SK-N-SH (cell line): ENCODE measurements at regions not wholly inside any gene's neighbourhood (a gene's known extent, or its start where the extent isn't known, plus 50 kb on each side); places are given as distances from the start of the nearest gene placed in this dataset.

Experiments
- CTCF ChIA-PET: fragments of 300-600, 350-600 bp; formaldehyde crosslinking; extraction: SDS; loops from one replicate; lab custom pipeline; 2021; lab: Yijun Ruan, JAX
- POLR2A ChIA-PET: fragments of 350-600 bp; sonication (Branson Sonifier 250); formaldehyde crosslinking; extraction: SDS; loops from one replicate; lab custom pipeline; 2020; ENCODE audit warnings: antibody characterized with exemption, inconsistent platforms; lab: Yijun Ruan, JAX
- DNase-seq: peaks from one replicate; pipeline ENCODE4 v3.0.0; 2012
- H2AFZ ChIP-seq: fragments of 200-600 bp; sonication (generic); 2 replicates; pipeline ENCODE4 v1.8.1; 2016; ENCODE audit warnings: antibody characterized with exemption, mild to moderate bottlenecking, low read depth
- H3F3A ChIP-seq: fragments of 200-600 bp; sonication (generic); replicated peaks from 2 replicates; pipeline ENCODE3; 2016; ENCODE audit warnings: antibody characterized with exemption, mild to moderate bottlenecking; ENCODE audit not compliant: insufficient read depth
- H3K27ac ChIP-seq, 2 experiments: fragments of 200-500 bp in 1 of 2; fragments of 200-600 bp in 1 of 2; sonication (Bioruptor generic) in 1 of 2; sonication (generic), shearing (Covaris generic) in 1 of 2; 2 replicates each; pipeline versions ENCODE4 v1.5.1 to v1.6.1; 2014 to 2016; ENCODE audit warnings: low read depth in 2 of 2, inconsistent platforms in 1 of 2, low read length in 1 of 2, mild to moderate bottlenecking in 1 of 2, mixed read lengths in 1 of 2
- H3K27me3 ChIP-seq: fragments of 200-600 bp; sonication (generic), shearing (Covaris generic); 2 replicates; pipeline ENCODE4 v1.6.1; 2016; ENCODE audit warnings: mixed run types; ENCODE audit not compliant: insufficient read depth
- H3K36me3 ChIP-seq, 2 experiments: fragments of 200-500 bp in 1 of 2; fragments of 200-600 bp in 1 of 2; sonication (Bioruptor generic) in 1 of 2; sonication (generic) in 1 of 2; replicated peaks in 1 of 2; 2 replicates each; pipeline versions ENCODE3 to v1.5.1; 2014 to 2016; ENCODE audit warnings: low read length in 1 of 2, mild to moderate bottlenecking in 1 of 2; ENCODE audit not compliant: insufficient read depth in 2 of 2, control insufficient read depth in 1 of 2
- H3K4me1 ChIP-seq, 2 experiments: fragments of 200-500 bp in 1 of 2; fragments of 200-600 bp in 1 of 2; sonication (Bioruptor generic) in 1 of 2; sonication (generic), shearing (Covaris generic) in 1 of 2; 2 replicates each; pipeline versions ENCODE4 v1.5.1 to v1.6.1; 2014 to 2016; ENCODE audit warnings: low read depth in 1 of 2, low read length in 1 of 2, mixed run types in 1 of 2; ENCODE audit not compliant: insufficient read depth in 2 of 2, control insufficient read depth in 1 of 2
- H3K4me2 ChIP-seq: fragments of 200-600 bp; sonication (generic), shearing (Covaris generic); 2 replicates; pipeline ENCODE4 v1.6.1; 2017; ENCODE audit warnings: mixed run types
- H3K4me3 ChIP-seq, 2 experiments: fragments of 200-500 bp in 1 of 2; fragments of 200-600 bp in 1 of 2; sonication (Bioruptor generic) in 1 of 2; sonication (generic), shearing (Covaris generic) in 1 of 2; 2 replicates each; pipeline versions ENCODE4 v1.5.1 to v1.8.1; 2014 to 2016; ENCODE audit warnings: low read depth in 2 of 2, inconsistent platforms in 1 of 2, low read length in 1 of 2, mild to moderate bottlenecking in 1 of 2, mixed read lengths in 1 of 2, moderate library complexity in 1 of 2
- H3K79me2 ChIP-seq: fragments of 200-600 bp; sonication (generic); 2 replicates; pipeline ENCODE4 v1.8.1; 2017; ENCODE audit warnings: mild to moderate bottlenecking; ENCODE audit not compliant: insufficient read depth
- H3K9ac ChIP-seq: fragments of 200-600 bp; sonication (generic); 2 replicates; pipeline ENCODE4 v1.6.1; 2017; ENCODE audit warnings: mixed run types
- H3K9me2 ChIP-seq: fragments of 200-600 bp; sonication (generic); 2 replicates; pipeline ENCODE4 v1.6.1; 2017; ENCODE audit warnings: mixed run types
- H3K9me3 ChIP-seq: fragments of 200-600 bp; sonication (generic); 2 replicates; pipeline ENCODE4 v1.6.1; 2017; ENCODE audit warnings: mixed run types, mild to moderate bottlenecking, moderate library complexity
- H4K20me1 ChIP-seq: fragments of 200-600 bp; sonication (generic); 2 replicates; pipeline ENCODE4 v1.6.1; 2017; ENCODE audit warnings: mild to moderate bottlenecking, mixed run types; ENCODE audit not compliant: insufficient read depth
- GATA2 ChIP-seq: sonication (generic); formaldehyde crosslinking; IDR thresholded peaks from 2 replicates; pipeline ENCODE4 v1.5.0; 2020; ENCODE audit warnings: mild to moderate bottlenecking, missing genetic modification reagents
- MAX ChIP-seq: IDR thresholded peaks from 2 replicates; pipeline ENCODE4 v1.4.0; 2012; ENCODE audit warnings: low read depth
- PBX3 ChIP-seq: IDR thresholded peaks from 2 replicates; pipeline ENCODE4; 2012
- POLR2AphosphoS5 ChIP-seq: IDR thresholded peaks from 2 replicates; pipeline ENCODE4 v1.6.1; 2012; ENCODE audit warnings: low read depth, low read length
- RAD21 ChIP-seq: IDR thresholded peaks from 2 replicates; pipeline ENCODE4 v1.6.1; 2012; ENCODE audit warnings: mild to moderate bottlenecking, low read length
- RCOR1 ChIP-seq: fragments of 150-350 bp; IDR thresholded peaks from 2 replicates; pipeline ENCODE4 v1.6.1; 2017; ENCODE audit warnings: antibody characterized with exemption, low read length
- REST ChIP-seq: IDR thresholded peaks from 2 replicates; pipeline ENCODE4 v1.6.1; 2012; ENCODE audit warnings: mild to moderate bottlenecking, low read depth, low read length, moderate library complexity
- RFX5 ChIP-seq: IDR thresholded peaks from 2 replicates; pipeline ENCODE4 v1.6.1; 2012; ENCODE audit warnings: mild to moderate bottlenecking, improper control_type of control experiment, low read length
- RXRA ChIP-seq: IDR thresholded peaks from 2 replicates; pipeline ENCODE4 v1.4.0; 2012; ENCODE audit warnings: low read depth, mild to moderate bottlenecking, borderline replicate concordance
- USF1 ChIP-seq: IDR thresholded peaks from 2 replicates; pipeline ENCODE4 v1.4.0; 2012; ENCODE audit warnings: low read depth, borderline replicate concordance
- USF2 ChIP-seq: fragments of 150-350 bp; IDR thresholded peaks from 2 replicates; pipeline ENCODE4 v1.6.1; 2017; ENCODE audit warnings: antibody characterized with exemption, low read length, low read depth, borderline replicate concordance
- WGBS: methylation state at CpG from one replicate; pipeline ENCODE4 v1.1.6; 2017; ENCODE audit warnings: low lambda C conversion rate; 5-methylcytosine and 5-hydroxymethylcytosine counted together

- Histone ChIP-seq H3K36me3 (no peaks in the 10 kb centered on the region), H3K27ac (no peak overlapping the region), H3K79me2 (no peaks in the 10 kb centered on the region), H3F3A (no peaks in the 10 kb centered on the region), H3K9me2 (no peaks in the 10 kb centered on the region), H2AFZ (no peak overlapping the region), H3K4me1 (peaks cover 0 to 13% of the 10 kb centered on the region in 2 experiments; a peak in 1 of 4 replicates), H3K27me3 (no peaks in the 10 kb centered on the region; the same call in 1 of the 2 replicates), H4K20me1 (no peaks in the 10 kb centered on the region), H3K9me3 (no peaks in the 10 kb centered on the region), H3K4me2 (no peak overlapping the region), H3K9ac (no peak overlapping the region), H3K4me3 (no peak overlapping the region)
- POLR2A ChIA-PET, result no interaction called here
- DNase-seq, result no peak
- TF ChIP-seq POLR2AphosphoS5 (no peak), RXRA (no peak), REST (no peak), GATA2 (CRISPR knock-in tag) (no peak), RAD21 (no peak), PBX3 (no peak), RFX5 (no peak)
- WGBS, result 18% methylated on average over 11 of the region's 13 CpGs
- CTCF ChIA-PET, result no interaction called here
Observed at GRCh38 chr22:49091917-49092545, 735.6 kb downstream of the BRD1 start.

- H2AFZ ChIP-seq, result no peak overlapping the region
- peaks cover 0 to 19% of the 10 kb centered on the region in 2 experiments; a peak in 1 of 4 replicates for H3K4me1 ChIP-seq
- 9% methylated on average over 6 of the region's 19 CpGs for WGBS
- no peak for DNase-seq
- ChIA-PET POLR2A (no interaction called here), CTCF (no interaction called here)
- no peaks in the 10 kb centered on the region; the same call in 1 of the 2 replicates for H3K27me3 ChIP-seq
- no peaks in the 10 kb centered on the region for H4K20me1 ChIP-seq
- no peaks in the 10 kb centered on the region for H3K36me3 ChIP-seq
- TF ChIP-seq USF2 (no peak), MAX (no peak), PBX3 (no peak), RXRA (no peak), RCOR1 (no peak), USF1 (no peak)
- no peaks in the 10 kb centered on the region for H3K9me3 ChIP-seq
- H3K4me2 ChIP-seq, result no peak overlapping the region
- H3K27ac ChIP-seq, result no peak overlapping the region
- no peaks in the 10 kb centered on the region for H3K9me2 ChIP-seq
- H3F3A ChIP-seq, result no peaks in the 10 kb centered on the region
- no peak overlapping the region for H3K4me3 ChIP-seq
- H3K9ac ChIP-seq, result no peak overlapping the region
- no peaks in the 10 kb centered on the region for H3K79me2 ChIP-seq
Observed at GRCh38 chr22:49091451-49091850, 736.2 kb downstream of the BRD1 start.
